BE2C (cell line): ENCODE measurements at regions not wholly inside any gene's neighbourhood (a gene's known extent, or its start where the extent isn't known, plus 50 kb on each side); places are given as distances from the start of the nearest gene placed in this dataset.

Experiments used
- DNase-seq: peaks from one replicate; pipeline ENCODE4 v3.0.0-alpha.2; 2020
- H3K27me3 ChIP-seq: fragments of 250-450 bp; sonication (Bioruptor Pico); 2 replicates; pipeline ENCODE4 v1.5.1; 2020; ENCODE audit warnings: mild to moderate bottlenecking
- H3K36me3 ChIP-seq: fragments of 250-450 bp; sonication (Bioruptor Pico); 2 replicates; pipeline ENCODE4 v1.5.1; 2020; ENCODE audit warnings: mild to moderate bottlenecking
- H3K4me1 ChIP-seq: fragments of 250-450 bp; sonication (Bioruptor Pico); 2 replicates; pipeline ENCODE4 v1.5.1; 2020
- H3K4me3 ChIP-seq: 2 replicates; pipeline ENCODE4 v1.5.1; 2011; ENCODE audit warnings: low read depth, low read length
- H3K9me3 ChIP-seq: fragments of 250-450 bp; sonication (Bioruptor Pico); 2 replicates; pipeline ENCODE4 v1.5.1; 2020
- CTCF ChIP-seq: IDR thresholded peaks from 2 replicates; pipeline ENCODE4 v1.5.1; 2012; ENCODE audit warnings: mild to moderate bottlenecking, low read depth, low read length

- Histone ChIP-seq H3K4me1 (no peaks in the 10 kb centered on the region), H3K36me3 (no peaks in the 10 kb centered on the region), H3K27me3 (no peaks in the 10 kb centered on the region), H3K9me3 (no peaks in the 10 kb centered on the region), H3K4me3 (no peak overlapping the region)
- TF ChIP-seq CTCF = no peak
- DNase-seq = no peak
These were observed 63.3 kb upstream of the ADGRL4 start for GRCh38 chr1:79069828-79070227.

- Histone ChIP-seq H3K27me3 (no peaks in the 10 kb centered on the region), H3K9me3 (no peaks in the 10 kb centered on the region), H3K4me3 (no peak overlapping the region), H3K36me3 (no peaks in the 10 kb centered on the region), H3K4me1 (no peaks in the 10 kb centered on the region)
- no peak for DNase-seq
- TF ChIP-seq CTCF = no peak
These were observed 52.8 kb upstream of the ADGRL4 start for GRCh38 chr1:79059341-79059740.
